Globus pallidus (tissue), 1 donor: ENCODE measurements at regions not wholly inside any gene's neighbourhood (a gene's known extent, or its start where the extent isn't known, plus 50 kb on each side); places are given as distances from the start of the nearest gene placed in this dataset.
"Not testable (repeated sequence)": the region's sequence is repeated elsewhere in the genome, so short reads cannot be mapped to it uniquely, and the experiment has no call there.

Experiments used
- DNase-seq: peaks from one replicate; pipeline ENCODE4 v3.0.0-alpha.2; 2015; ENCODE audit warnings: low spot score

- no peak for DNase-seq
Measured at GRCh38 chr5:77909237-77909636, 133.1 kb upstream of the TBCA start.

- no peak for DNase-seq
Measured at GRCh38 chr5:77908787-77909186, 132.6 kb upstream of the TBCA start.

- no peak for DNase-seq
Measured at GRCh38 chr5:77907786-77908185, 131.6 kb upstream of the TBCA start.

GRCh38 chr5:77906806-77907205 lies 130.7 kb upstream of the TBCA start:
- no peak for DNase-seq

GRCh38 chr5:77904362-77904761 lies 128.2 kb upstream of the TBCA start:
- DNase-seq: no peak

- DNase-seq: peak; percentile 95
Measured at GRCh38 chr5:77900691-77901090, 124.6 kb upstream of the TBCA start.

- DNase-seq: peak; percentile 96
Measured at GRCh38 chr5:77898385-77898784, 122.2 kb upstream of the TBCA start.

- no peak for DNase-seq
Measured at GRCh38 chr5:77896338-77896737, 120.2 kb upstream of the TBCA start.

- not testable (repeated sequence) for DNase-seq
Measured at GRCh38 chr5:77894103-77894502, 118.0 kb upstream of the TBCA start.

GRCh38 chr5:77893225-77893860 lies 117.2 kb upstream of the TBCA start:
- DNase-seq: peak; percentile 63

- DNase-seq: no peak
Measured at GRCh38 chr5:77892061-77893010, 116.2 kb upstream of the TBCA start.

- no peak for DNase-seq
Measured at GRCh38 chr5:77885519-77885918, 109.4 kb upstream of the TBCA start.

- no peak for DNase-seq
Measured at GRCh38 chr5:77882670-77883257, 106.6 kb upstream of the TBCA start.

GRCh38 chr5:77881528-77881927 lies 105.4 kb upstream of the TBCA start:
- no peak for DNase-seq

- DNase-seq: no peak
Measured at GRCh38 chr5:77877516-77878355, 101.6 kb upstream of the TBCA start.

- DNase-seq: no peak
Measured at GRCh38 chr5:77876862-77877502, 100.8 kb upstream of the TBCA start.

- no peak for DNase-seq
Measured at GRCh38 chr5:77876316-77876715, 100.2 kb upstream of the TBCA start.

GRCh38 chr5:77874691-77875090 lies 98.6 kb upstream of the TBCA start:
- no peak for DNase-seq

GRCh38 chr5:77873239-77873638 lies 97.1 kb upstream of the TBCA start:
- DNase-seq: no peak

GRCh38 chr5:77871946-77872345 lies 95.8 kb upstream of the TBCA start:
- no peak for DNase-seq

GRCh38 chr5:77871016-77871415 lies 94.9 kb upstream of the TBCA start:
- DNase-seq: no peak
